HEK293 (cell line): ENCODE measurements at regions not wholly inside any gene's neighbourhood (a gene's known extent, or its start where the extent isn't known, plus 50 kb on each side); places are given as distances from the start of the nearest gene placed in this dataset.

Experiments
- CTCF ChIA-PET: fragments of 350-600 bp; formaldehyde crosslinking; extraction: SDS; loops from one replicate; lab custom pipeline; 2021; ENCODE audit warnings: antibody characterized with exemption; lab: Yijun Ruan, JAX
- POLR2A ChIA-PET: fragments of 300-600 bp; formaldehyde crosslinking; extraction: SDS; loops from one replicate; lab custom pipeline; 2020; ENCODE audit warnings: antibody characterized with exemption, inconsistent platforms; lab: Yijun Ruan, JAX
- H3K27ac ChIP-seq: fragments of 200-500 bp; sonication (Bioruptor generic); 2 replicates; pipeline ENCODE4 v1.5.1; 2014; ENCODE audit warnings: low read depth, low read length, control low read depth, inconsistent platforms; ENCODE audit errors: extremely low read depth
- H3K36me3 ChIP-seq, 2 experiments: fragments of 200-500 bp in 1 of 2; sonication (Bioruptor generic) in 1 of 2; 1 replicate in 1 of 2; 2 replicates in 1 of 2; pipeline ENCODE4 v1.5.1; 2014 to 2017; ENCODE audit warnings: inconsistent platforms in 2 of 2, low read length in 2 of 2; ENCODE audit not compliant: control insufficient read depth in 2 of 2, insufficient read depth in 1 of 2
- H3K4me1 ChIP-seq: fragments of 200-500 bp; sonication (Bioruptor generic); 2 replicates; pipeline ENCODE4 v1.5.1; 2014; ENCODE audit warnings: mild to moderate bottlenecking, low read length, inconsistent platforms; ENCODE audit not compliant: control insufficient read depth, insufficient read depth
- H3K4me3 ChIP-seq: 2 replicates; pipeline ENCODE4 v1.5.1; 2011; ENCODE audit warnings: low read depth, mild to moderate bottlenecking, control low read depth, low read length, moderate library complexity
- H3K9me3 ChIP-seq: fragments of 200-500 bp; sonication (Bioruptor generic); 2 replicates; pipeline ENCODE4 v1.5.1; 2014; ENCODE audit warnings: low read depth, low read length, inconsistent platforms; ENCODE audit not compliant: control insufficient read depth, insufficient read depth
- ATF2 ChIP-seq: fragments of 450-650 bp; formaldehyde crosslinking; IDR thresholded peaks from 2 replicates; pipeline ENCODE4 v1.5.1; 2016; ENCODE audit warnings: missing biosample characterization, missing genetic modification characterization, low read depth
- BCL11A ChIP-seq: fragments of 450-650 bp; formaldehyde crosslinking; IDR thresholded peaks from 2 replicates; pipeline ENCODE4 v1.5.1; 2016; ENCODE audit warnings: low read depth, missing biosample characterization, missing genetic modification characterization
- GLIS1 ChIP-seq: fragments of 450-650 bp; formaldehyde crosslinking; IDR thresholded peaks from 2 replicates; pipeline ENCODE4 v1.5.1; 2016; ENCODE audit warnings: missing biosample characterization, missing genetic modification characterization
- GLIS2 ChIP-seq: fragments of 450-650 bp; formaldehyde crosslinking; IDR thresholded peaks from 2 replicates; pipeline ENCODE4 v1.5.1; 2016; ENCODE audit warnings: missing biosample characterization, missing genetic modification characterization
- HIC1 ChIP-seq: fragments of 450-650 bp; formaldehyde crosslinking; IDR thresholded peaks from 2 replicates; pipeline ENCODE4 v1.5.1; 2016; ENCODE audit warnings: missing biosample characterization, missing genetic modification characterization
- INSM2 ChIP-seq: fragments of 450-650 bp; formaldehyde crosslinking; IDR thresholded peaks from 2 replicates; pipeline ENCODE4 v1.5.1; 2016; ENCODE audit warnings: missing biosample characterization, missing genetic modification characterization
- KLF9 ChIP-seq: fragments of 450-650 bp; formaldehyde crosslinking; IDR thresholded peaks from 2 replicates; pipeline ENCODE4 v1.5.1; 2016; ENCODE audit warnings: missing biosample characterization, missing genetic modification characterization, low read depth
- SP2 ChIP-seq: fragments of 450-650 bp; formaldehyde crosslinking; IDR thresholded peaks from 2 replicates; pipeline ENCODE4 v1.5.1; 2016; ENCODE audit warnings: missing biosample characterization, missing genetic modification characterization
- SP3 ChIP-seq: fragments of 450-650 bp; formaldehyde crosslinking; IDR thresholded peaks from 2 replicates; pipeline ENCODE4 v1.5.1; 2016; ENCODE audit warnings: missing biosample characterization, missing genetic modification characterization
- YY2 ChIP-seq: fragments of 450-650 bp; formaldehyde crosslinking; IDR thresholded peaks from 2 replicates; pipeline ENCODE4 v1.5.1; 2016; ENCODE audit warnings: missing biosample characterization, missing genetic modification characterization
- ZBTB26 ChIP-seq: fragments of 450-650 bp; formaldehyde crosslinking; optimal IDR thresholded peaks from 2 replicates; pipeline ENCODE3; 2016; ENCODE audit warnings: missing biosample characterization, mild to moderate bottlenecking, missing genetic modification characterization
- ZBTB44 ChIP-seq: fragments of 450-650 bp; IDR thresholded peaks from 2 replicates; pipeline ENCODE4 v1.5.1; 2018; ENCODE audit warnings: missing biosample characterization, mild to moderate bottlenecking, missing genetic modification characterization
- ZFP37 ChIP-seq: fragments of 450-650 bp; formaldehyde crosslinking; IDR thresholded peaks from 2 replicates; pipeline ENCODE4 v1.5.1; 2016; ENCODE audit warnings: missing biosample characterization, missing genetic modification characterization
- ZNF10 ChIP-seq: fragments of 450-650 bp; formaldehyde crosslinking; IDR thresholded peaks from 2 replicates; pipeline ENCODE4 v1.5.1; 2017; ENCODE audit warnings: missing biosample characterization, missing genetic modification characterization
- ZNF138 ChIP-seq: fragments of 450-650 bp; formaldehyde crosslinking; IDR thresholded peaks from 2 replicates; pipeline ENCODE4 v1.5.1; 2016; ENCODE audit warnings: missing biosample characterization, missing genetic modification characterization, borderline replicate concordance
- ZNF146 ChIP-seq: fragments of 450-650 bp; formaldehyde crosslinking; IDR thresholded peaks from 2 replicates; pipeline ENCODE4 v1.5.1; 2016; ENCODE audit warnings: missing biosample characterization, missing genetic modification characterization
- ZNF169 ChIP-seq: fragments of 450-650 bp; formaldehyde crosslinking; IDR thresholded peaks from 2 replicates; pipeline ENCODE4 v1.5.1; 2016; ENCODE audit warnings: missing biosample characterization, missing genetic modification characterization
- ZNF274 ChIP-seq, 2 experiments: fragments of 200-500 bp in 1 of 2; fragments of 450-650 bp in 1 of 2; sonication (Bioruptor generic) in 1 of 2; formaldehyde crosslinking in 1 of 2; IDR thresholded peaks; 2 replicates each; pipeline versions ENCODE4 v1.5.1 to v1.6.1; 2014 to 2016; ENCODE audit warnings: borderline replicate concordance in 1 of 2, inconsistent platforms in 1 of 2, low read length in 1 of 2, missing biosample characterization in 1 of 2, missing genetic modification characterization in 1 of 2
- ZNF341 ChIP-seq: fragments of 450-650 bp; formaldehyde crosslinking; IDR thresholded peaks from 2 replicates; pipeline ENCODE4; 2016; ENCODE audit warnings: low read depth, missing biosample characterization, missing genetic modification characterization
- ZNF433 ChIP-seq: fragments of 450-650 bp; formaldehyde crosslinking; IDR thresholded peaks from 2 replicates; pipeline ENCODE4 v1.5.1; 2016; ENCODE audit warnings: missing biosample characterization, missing genetic modification characterization, low read depth
- ZNF473 ChIP-seq: fragments of 450-650 bp; formaldehyde crosslinking; IDR thresholded peaks from 2 replicates; pipeline ENCODE4 v1.5.1; 2017; ENCODE audit warnings: missing biosample characterization, missing genetic modification characterization
- ZNF555 ChIP-seq: fragments of 450-650 bp; formaldehyde crosslinking; conservative IDR thresholded peaks from 2 replicates; pipeline ENCODE4 v1.5.1; 2017; ENCODE audit warnings: missing biosample characterization, mild to moderate bottlenecking, missing genetic modification characterization, inconsistent platforms
- ZNF560 ChIP-seq: fragments of 450-650 bp; formaldehyde crosslinking; IDR thresholded peaks from 2 replicates; pipeline ENCODE4 v1.5.1; 2017; ENCODE audit warnings: missing biosample characterization, missing genetic modification characterization, borderline replicate concordance
- ZNF585B ChIP-seq: fragments of 450-650 bp; formaldehyde crosslinking; IDR thresholded peaks from 2 replicates; pipeline ENCODE4 v1.5.1; 2016; ENCODE audit warnings: missing biosample characterization, missing genetic modification characterization
- ZNF621 ChIP-seq: fragments of 450-650 bp; formaldehyde crosslinking; IDR thresholded peaks from 2 replicates; pipeline ENCODE4 v1.5.1; 2017; ENCODE audit warnings: missing biosample characterization, missing genetic modification characterization
- ZNF792 ChIP-seq: fragments of 450-650 bp; formaldehyde crosslinking; IDR thresholded peaks from 2 replicates; pipeline ENCODE4 v1.5.1; 2016; ENCODE audit warnings: missing biosample characterization, missing genetic modification characterization
- ZNF837 ChIP-seq: fragments of 450-650 bp; formaldehyde crosslinking; IDR thresholded peaks from 2 replicates; pipeline ENCODE4 v1.5.1; 2016; ENCODE audit warnings: missing biosample characterization, missing genetic modification characterization

- TF ChIP-seq ZNF341 = no peak
- no peak for TF ChIP-seq ATF2
- TF ChIP-seq ZNF837 (tag by site-specific recombination) = no peak
- no peak for TF ChIP-seq INSM2 (tag by site-specific recombination)
- TF ChIP-seq ZNF473 (tag by site-specific recombination) = no peak
- TF ChIP-seq ZNF585B (tag by site-specific recombination) = no peak
- no peak for TF ChIP-seq ZNF138
- no peak for TF ChIP-seq SP2 (tag by site-specific recombination)
- TF ChIP-seq GLIS2 (tag by site-specific recombination) = no peak
- no peak for TF ChIP-seq ZNF621 (tag by site-specific recombination)
- TF ChIP-seq ZBTB26 = no peak
- no peak for TF ChIP-seq ZNF555 (tag by site-specific recombination)
- no peak for TF ChIP-seq ZBTB44
- no peak for TF ChIP-seq ZNF169
- no peak for TF ChIP-seq HIC1 (tag by site-specific recombination)
- no peak for TF ChIP-seq ZNF274 (IDR thresholded peaks at IDR 0.05; ENCODE audit: low read length)
- TF ChIP-seq ZNF274 (tag by site-specific recombination; IDR thresholded peaks at IDR 0.05; ENCODE audit: borderline replicate concordance) = no peak
- TF ChIP-seq, all 188 proteins: peak for 0
- ChIA-PET POLR2A (no interaction called here), CTCF (no interaction called here)
- Histone ChIP-seq H3K4me1 (no peaks in the 10 kb centered on the region), H3K27ac (no peak overlapping the region), H3K9me3 (no peaks in the 10 kb centered on the region), H3K4me3 (no peak overlapping the region), H3K36me3 (no peaks in the 10 kb centered on the region)
Observed at GRCh38 chr3:59408047-59408624, 358.3 kb upstream of the CFAP20DC start.

- CTCF ChIA-PET = no interaction called here
- no peak for TF ChIP-seq GLIS1
- no peak for TF ChIP-seq ZNF274 (IDR thresholded peaks at IDR 0.05; ENCODE audit: low read length)
- no peak for TF ChIP-seq ZNF274 (tag by site-specific recombination; IDR thresholded peaks at IDR 0.05; ENCODE audit: borderline replicate concordance)
- TF ChIP-seq YY2 = no peak
- no peak for TF ChIP-seq ZFP37 (tag by site-specific recombination)
- TF ChIP-seq ZNF621 (tag by site-specific recombination) = no peak
- TF ChIP-seq KLF9 (tag by site-specific recombination) = no peak
- no peak for TF ChIP-seq ZNF792 (tag by site-specific recombination)
- TF ChIP-seq BCL11A = no peak
- no peak for TF ChIP-seq SP3 (tag by site-specific recombination)
- TF ChIP-seq ZNF560 (tag by site-specific recombination) = no peak
- TF ChIP-seq ZNF146 (tag by site-specific recombination) = no peak
- TF ChIP-seq ZNF433 (tag by site-specific recombination) = no peak
- no peak for TF ChIP-seq ZNF10 (tag by site-specific recombination)
- TF ChIP-seq, all 188 proteins: peak for 0
Observed at GRCh38 chr3:59407425-59407824, 357.6 kb upstream of the CFAP20DC start.

More at GRCh38 chr3:59407425-59407824, 357.6 kb upstream of the CFAP20DC start:
- POLR2A ChIA-PET = no interaction called here
- no peaks in the 10 kb centered on the region for H3K36me3 ChIP-seq
- no peak overlapping the region for H3K27ac ChIP-seq
- H3K4me3 ChIP-seq = no peak overlapping the region
- H3K9me3 ChIP-seq = no peaks in the 10 kb centered on the region
- no peaks in the 10 kb centered on the region for H3K4me1 ChIP-seq
